Neural crest cell (in vitro differentiated cells): ENCODE measurements at regions not wholly inside any gene's neighbourhood (a gene's known extent, or its start where the extent isn't known, plus 50 kb on each side); places are given as distances from the start of the nearest gene placed in this dataset.
"Not testable (repeated sequence)": the region's sequence is repeated elsewhere in the genome, so short reads cannot be mapped to it uniquely, and the experiment has no call there.

Experiments used
- DNase-seq: peaks from one replicate; pipeline ENCODE4 v3.0.0; 2021; ENCODE audit warnings: low read depth, mixed read lengths, low spot score
- H3K27ac Mint-ChIP-seq: one replicate; pipeline ENCODE4 v1.8.0; 2021; ENCODE audit warnings: mild to moderate bottlenecking, mixed read lengths; ENCODE audit not compliant: unreplicated experiment
- H3K27me3 Mint-ChIP-seq: 2 replicates; pipeline ENCODE4 v1.8.0; 2021; ENCODE audit warnings: low read depth, mild to moderate bottlenecking, mixed read lengths
- H3K36me3 Mint-ChIP-seq: 2 replicates; pipeline ENCODE4 v1.8.0; 2021; ENCODE audit warnings: low read depth, mild to moderate bottlenecking, mixed read lengths
- H3K4me1 Mint-ChIP-seq: 2 replicates; pipeline ENCODE4 v1.8.0; 2021; ENCODE audit warnings: mixed read lengths
- H3K4me3 Mint-ChIP-seq: one replicate; pipeline ENCODE4 v1.8.0; 2021; ENCODE audit warnings: mild to moderate bottlenecking, mixed read lengths
- H3K9me3 Mint-ChIP-seq: 2 replicates; pipeline ENCODE4 v1.8.0; 2021; ENCODE audit warnings: mixed read lengths
- CTCF ChIP-seq: fragments of 200-600 bp; sonication (generic); conservative IDR thresholded peaks from 2 replicates; pipeline ENCODE4 v1.5.0; 2021; ENCODE audit warnings: antibody characterized with exemption, mild to moderate bottlenecking

- Mint-ChIP-seq H3K27me3 (no peaks in the 10 kb centered on the region), H3K4me1 (no peaks in the 10 kb centered on the region), H3K27ac (no peak overlapping the region), H3K4me3 (no peak overlapping the region), H3K9me3 (no peaks in the 10 kb centered on the region), H3K36me3 (no peaks in the 10 kb centered on the region)
- no peak for TF ChIP-seq CTCF
- DNase-seq: no peak
Observed at GRCh38 chr16:80909720-80910119, 97.0 kb downstream of the CMC2 start.

- H3K9me3 Mint-ChIP-seq, H3K4me1 Mint-ChIP-seq, H3K4me3 Mint-ChIP-seq, H3K36me3 Mint-ChIP-seq, DNase-seq, H3K27ac Mint-ChIP-seq, H3K27me3 Mint-ChIP-seq: not testable (repeated sequence)
Observed at GRCh38 chr16:80906169-80906568, 100.5 kb downstream of the CMC2 start.

GRCh38 chr16:80903616-80904015, 99.2 kb upstream of the CDYL2 start:
- DNase-seq: no peak
- TF ChIP-seq CTCF: no peak
- Mint-ChIP-seq H3K36me3 (no peaks in the 10 kb centered on the region), H3K4me3 (no peak overlapping the region), H3K27ac (no peak overlapping the region), H3K4me1 (no peaks in the 10 kb centered on the region), H3K9me3 (no peaks in the 10 kb centered on the region), H3K27me3 (no peaks in the 10 kb centered on the region)

- Mint-ChIP-seq H3K27me3 (no peaks in the 10 kb centered on the region), H3K27ac (no peak overlapping the region), H3K4me1 (no peaks in the 10 kb centered on the region), H3K9me3 (no peaks in the 10 kb centered on the region), H3K36me3 (no peaks in the 10 kb centered on the region), H3K4me3 (no peak overlapping the region)
- DNase-seq: no peak
- no peak for TF ChIP-seq CTCF
Observed at GRCh38 chr16:80902306-80903110, 98.1 kb upstream of the CDYL2 start.

- TF ChIP-seq CTCF: no peak
- no peak for DNase-seq
- Mint-ChIP-seq H3K4me3 (no peak overlapping the region), H3K27me3 (no peaks in the 10 kb centered on the region), H3K27ac (no peak overlapping the region), H3K9me3 (no peaks in the 10 kb centered on the region), H3K4me1 (no peaks in the 10 kb centered on the region), H3K36me3 (no peaks in the 10 kb centered on the region)
Observed at GRCh38 chr16:80900593-80900954, 96.2 kb upstream of the CDYL2 start.

- TF ChIP-seq CTCF: no peak
- no peak overlapping the region for H3K27ac Mint-ChIP-seq
- H3K9me3 Mint-ChIP-seq: no peaks in the 10 kb centered on the region
- no peaks in the 10 kb centered on the region for H3K4me1 Mint-ChIP-seq
- H3K4me3 Mint-ChIP-seq: no peak overlapping the region
- no peaks in the 10 kb centered on the region for H3K27me3 Mint-ChIP-seq
- DNase-seq: no peak
- H3K36me3 Mint-ChIP-seq: no peaks in the 10 kb centered on the region
Observed at GRCh38 chr16:80899809-80900592, 95.6 kb upstream of the CDYL2 start.
